ENCODE measurements at regions not wholly inside any gene's neighbourhood (a gene's known extent, or its start where the extent isn't known, plus 50 kb on each side); places are given as distances from the start of the nearest gene placed in this dataset.

DNA sequence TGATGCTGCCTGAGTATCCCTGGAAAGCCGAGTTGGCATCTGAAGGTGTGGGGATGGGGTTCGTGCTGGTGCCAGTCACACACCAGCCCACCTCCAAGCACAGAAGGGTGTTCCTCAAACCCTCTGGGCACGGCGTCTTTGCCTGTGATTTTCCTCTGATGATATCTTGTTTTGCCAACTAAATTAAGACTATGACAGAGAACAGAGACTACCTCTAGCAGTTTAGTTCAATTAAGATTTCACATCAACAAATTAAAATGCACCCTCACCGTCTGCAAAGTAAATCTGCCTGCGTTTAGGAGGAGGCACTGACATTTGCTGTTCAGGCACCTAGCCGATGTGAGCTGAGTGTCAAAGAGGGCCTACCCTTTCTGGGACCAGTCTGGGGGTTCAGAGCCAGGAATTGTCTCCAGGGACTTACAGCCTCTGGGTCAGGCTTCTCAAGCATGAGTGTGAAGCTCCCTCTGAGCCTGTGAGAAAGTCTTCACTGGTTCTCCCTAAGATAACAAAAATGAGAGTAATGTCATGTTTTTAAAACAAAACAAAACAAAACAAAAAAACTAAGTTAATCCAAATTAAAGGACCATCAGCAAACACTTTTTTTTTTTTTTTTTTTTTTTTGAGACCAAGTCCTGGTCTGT is 55.4 kb upstream of the CTNNA1 start:
- TF ChIP-seq, protein P1, sequence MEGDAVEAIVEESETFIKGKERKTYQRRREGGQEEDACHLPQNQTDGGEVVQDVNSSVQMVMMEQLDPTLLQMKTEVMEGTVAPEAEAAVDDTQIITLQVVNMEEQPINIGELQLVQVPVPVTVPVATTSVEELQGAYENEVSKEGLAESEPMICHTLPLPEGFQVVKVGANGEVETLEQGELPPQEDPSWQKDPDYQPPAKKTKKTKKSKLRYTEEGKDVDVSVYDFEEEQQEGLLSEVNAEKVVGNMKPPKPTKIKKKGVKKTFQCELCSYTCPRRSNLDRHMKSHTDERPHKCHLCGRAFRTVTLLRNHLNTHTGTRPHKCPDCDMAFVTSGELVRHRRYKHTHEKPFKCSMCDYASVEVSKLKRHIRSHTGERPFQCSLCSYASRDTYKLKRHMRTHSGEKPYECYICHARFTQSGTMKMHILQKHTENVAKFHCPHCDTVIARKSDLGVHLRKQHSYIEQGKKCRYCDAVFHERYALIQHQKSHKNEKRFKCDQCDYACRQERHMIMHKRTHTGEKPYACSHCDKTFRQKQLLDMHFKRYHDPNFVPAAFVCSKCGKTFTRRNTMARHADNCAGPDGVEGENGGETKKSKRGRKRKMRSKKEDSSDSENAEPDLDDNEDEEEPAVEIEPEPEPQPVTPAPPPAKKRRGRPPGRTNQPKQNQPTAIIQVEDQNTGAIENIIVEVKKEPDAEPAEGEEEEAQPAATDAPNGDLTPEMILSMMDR (IDR thresholded peaks at IDR 0.05), result no peak
- no peaks in the 10 kb centered on the region for H3K27me3 ChIP-seq

GRCh38 chr5:138696501-138696900 is 56.7 kb upstream of the CTNNA1 start:
- Histone ChIP-seq H3K27me3 (no peaks in the 10 kb centered on the region), H3K36me3 (no peaks in the 10 kb centered on the region), H3K9me3 (no peaks in the 10 kb centered on the region), H3K4me1 (no peaks in the 10 kb centered on the region), H3K4me3 (no peak overlapping the region), H3K27ac (no peak overlapping the region)
- DNase-seq (ENCODE audit: low spot score in 2 of 2), result no peak
- intact Hi-C loops (cut with DNase I), result no loop called here
- TF ChIP-seq, protein P1 (IDR thresholded peaks at IDR 0.05), result no peak

More for the DNA sequence above, 55.4 kb upstream of the CTNNA1 start:
- Histone ChIP-seq H3K4me1 (no peaks in the 10 kb centered on the region), H3K9me3 (no peaks in the 10 kb centered on the region), H3K36me3 (no peaks in the 10 kb centered on the region), H3K4me3 (no peak overlapping the region), H3K27ac (no peak overlapping the region)
- intact Hi-C loops (cut with DNase I), result no loop called here
- no peak for DNase-seq (ENCODE audit: low spot score in 2 of 2)

GRCh38 chr5:138695781-138696180 is 57.4 kb upstream of the CTNNA1 start:
- TF ChIP-seq, protein P1 (IDR thresholded peaks at IDR 0.05), result no peak
- Histone ChIP-seq H3K4me3 (no peak overlapping the region), H3K27me3 (no peaks in the 10 kb centered on the region), H3K36me3 (no peaks in the 10 kb centered on the region), H3K27ac (no peak overlapping the region), H3K9me3 (no peaks in the 10 kb centered on the region), H3K4me1 (no peaks in the 10 kb centered on the region)
- intact Hi-C loops (cut with DNase I), result no loop called here
- no peak for DNase-seq (ENCODE audit: low spot score in 2 of 2)

DNA sequence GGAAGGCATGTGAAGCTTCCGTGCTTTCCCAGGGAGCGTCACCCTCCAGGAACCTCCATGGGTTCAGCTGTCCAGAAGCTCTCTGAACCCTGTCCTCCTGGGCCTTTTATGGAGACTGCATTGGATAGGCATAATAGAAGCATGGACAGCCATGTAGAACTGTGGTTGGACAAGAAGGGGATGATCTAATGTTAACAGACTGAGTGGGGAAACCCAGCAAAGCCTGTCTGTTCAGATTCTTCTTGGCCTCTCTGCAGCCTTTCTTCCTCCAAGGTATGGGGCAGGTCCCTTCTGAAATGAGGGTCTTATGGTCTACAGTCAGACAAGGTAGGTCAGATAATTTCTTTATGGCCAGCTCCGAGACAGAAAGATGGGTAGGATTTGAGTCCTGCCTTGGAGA is 59.1 kb upstream of the CTNNA1 start:
- no peak for DNase-seq (ENCODE audit: low spot score in 2 of 2)
- intact Hi-C loops (cut with DNase I), result no loop called here
- TF ChIP-seq, protein P1 (IDR thresholded peaks at IDR 0.05), result no peak
- Histone ChIP-seq H3K9me3 (no peaks in the 10 kb centered on the region), H3K27ac (no peak overlapping the region), H3K4me3 (no peak overlapping the region), H3K36me3 (no peaks in the 10 kb centered on the region), H3K4me1 (no peaks in the 10 kb centered on the region), H3K27me3 (no peaks in the 10 kb centered on the region)

DNA sequence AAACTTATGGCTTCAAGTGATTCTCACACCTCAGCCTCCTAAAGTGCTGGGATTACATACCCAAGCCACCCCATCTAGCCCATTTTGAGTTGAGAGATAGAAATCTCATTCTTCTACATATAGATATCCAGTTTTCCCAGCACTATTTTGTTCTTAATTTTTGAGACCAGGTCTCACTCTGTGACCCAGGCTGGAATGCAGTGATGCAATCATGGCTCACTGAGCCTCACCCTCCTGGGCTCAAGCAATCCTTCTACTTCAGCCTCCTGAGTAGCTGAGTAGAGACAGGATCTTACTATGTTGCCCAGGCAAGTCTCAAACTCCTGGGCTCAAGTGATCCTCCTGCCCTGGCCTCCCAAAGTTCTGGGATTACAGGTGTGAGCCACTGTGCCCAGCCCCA is 60.9 kb upstream of the CTNNA1 start:
- H3K27me3 ChIP-seq, result no peaks in the 10 kb centered on the region
- DNase-seq (ENCODE audit: low spot score in 2 of 2), result no peak
- H3K9me3 ChIP-seq, result no peaks in the 10 kb centered on the region
- no peaks in the 10 kb centered on the region for H3K36me3 ChIP-seq
- intact Hi-C loops (cut with DNase I), result no loop called here
- no peak overlapping the region for H3K27ac ChIP-seq
- no peak overlapping the region for H3K4me3 ChIP-seq
- no peaks in the 10 kb centered on the region for H3K4me1 ChIP-seq
- TF ChIP-seq, protein P1 (IDR thresholded peaks at IDR 0.05), result no peak

DNA sequence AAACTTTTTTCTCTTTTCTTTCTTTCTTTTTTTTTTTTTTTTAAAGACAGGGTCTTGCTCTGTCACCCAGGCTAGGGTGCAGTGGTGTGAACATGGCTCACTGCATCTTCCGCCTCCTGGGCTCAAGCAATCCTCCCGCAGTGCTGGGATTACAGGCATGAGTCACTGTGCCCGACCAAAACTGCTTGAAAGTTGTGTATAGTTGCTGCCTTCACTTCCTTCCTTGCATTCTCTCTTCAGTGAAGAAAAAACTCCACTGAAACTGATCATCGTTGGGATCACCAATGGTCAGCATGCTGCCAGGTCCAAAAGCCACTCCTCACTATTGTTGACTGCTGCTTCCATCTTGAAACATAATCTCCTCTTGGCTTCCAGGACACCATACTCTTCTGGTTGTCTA is 66.6 kb upstream of the CTNNA1 start:
- intact Hi-C loops (cut with DNase I), result no loop called here
- H3K9me3 ChIP-seq, result no peaks in the 10 kb centered on the region
- no peaks in the 10 kb centered on the region for H3K27me3 ChIP-seq
- no peaks in the 10 kb centered on the region for H3K4me1 ChIP-seq
- H3K36me3 ChIP-seq, result no peaks in the 10 kb centered on the region
- TF ChIP-seq, protein P1 (IDR thresholded peaks at IDR 0.05), result no peak
- H3K4me3 ChIP-seq, result no peak overlapping the region
- no peak for DNase-seq (ENCODE audit: low spot score in 2 of 2)
- no peak overlapping the region for H3K27ac ChIP-seq
